ENCODE measurements at regions not wholly inside any gene's neighbourhood (a gene's known extent, or its start where the extent isn't known, plus 50 kb on each side); places are given as distances from the start of the nearest gene placed in this dataset.

DNA sequence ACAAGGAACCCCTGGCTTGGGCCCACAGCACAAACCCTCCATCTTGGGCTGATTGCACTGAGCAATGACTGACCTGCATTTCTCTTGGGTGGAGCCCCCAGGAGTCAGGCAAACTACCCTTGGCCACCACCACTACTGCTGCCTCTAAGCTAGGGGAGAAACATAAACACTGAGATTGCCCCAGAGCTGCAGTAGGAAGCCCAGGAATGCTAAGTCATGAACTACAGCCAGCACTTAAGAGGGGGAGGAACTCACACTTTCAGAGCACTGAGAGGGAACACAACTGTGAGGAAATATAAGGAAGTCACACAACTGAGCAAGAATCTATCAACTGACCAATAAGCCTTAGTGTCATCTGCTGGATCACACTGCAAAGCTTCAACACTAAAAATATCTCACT, 111.6 kb upstream of the PPP3CA start:
- TF ChIP-seq, protein P1, sequence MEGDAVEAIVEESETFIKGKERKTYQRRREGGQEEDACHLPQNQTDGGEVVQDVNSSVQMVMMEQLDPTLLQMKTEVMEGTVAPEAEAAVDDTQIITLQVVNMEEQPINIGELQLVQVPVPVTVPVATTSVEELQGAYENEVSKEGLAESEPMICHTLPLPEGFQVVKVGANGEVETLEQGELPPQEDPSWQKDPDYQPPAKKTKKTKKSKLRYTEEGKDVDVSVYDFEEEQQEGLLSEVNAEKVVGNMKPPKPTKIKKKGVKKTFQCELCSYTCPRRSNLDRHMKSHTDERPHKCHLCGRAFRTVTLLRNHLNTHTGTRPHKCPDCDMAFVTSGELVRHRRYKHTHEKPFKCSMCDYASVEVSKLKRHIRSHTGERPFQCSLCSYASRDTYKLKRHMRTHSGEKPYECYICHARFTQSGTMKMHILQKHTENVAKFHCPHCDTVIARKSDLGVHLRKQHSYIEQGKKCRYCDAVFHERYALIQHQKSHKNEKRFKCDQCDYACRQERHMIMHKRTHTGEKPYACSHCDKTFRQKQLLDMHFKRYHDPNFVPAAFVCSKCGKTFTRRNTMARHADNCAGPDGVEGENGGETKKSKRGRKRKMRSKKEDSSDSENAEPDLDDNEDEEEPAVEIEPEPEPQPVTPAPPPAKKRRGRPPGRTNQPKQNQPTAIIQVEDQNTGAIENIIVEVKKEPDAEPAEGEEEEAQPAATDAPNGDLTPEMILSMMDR (IDR thresholded peaks at IDR 0.05): no peak
- no peak for TF ChIP-seq ZFX (IDR thresholded peaks at IDR 0.05; ENCODE audit: borderline replicate concordance)
